Muscle layer of colon (tissue), 2 donors: ENCODE measurements at regions not wholly inside any gene's neighbourhood (a gene's known extent, or its start where the extent isn't known, plus 50 kb on each side); places are given as distances from the start of the nearest gene placed in this dataset.

Experiments used
- H3K27ac ChIP-seq: one replicate; pipeline ENCODE4 v1.7.0; 2013; ENCODE audit warnings: low read depth, mild to moderate bottlenecking, low read length, moderate library complexity
- H3K27me3 ChIP-seq, 2 donors: one replicate each; pipeline ENCODE4 v1.7.0; 2013; ENCODE audit warnings: low read length in 2 of 2, mild to moderate bottlenecking in 2 of 2; ENCODE audit not compliant: insufficient read depth in 2 of 2, control insufficient read depth in 1 of 2
- H3K36me3 ChIP-seq: one replicate; pipeline ENCODE4 v1.7.0; 2013; ENCODE audit warnings: mild to moderate bottlenecking, low read length; ENCODE audit not compliant: insufficient read depth
- H3K4me1 ChIP-seq: one replicate; pipeline ENCODE4 v1.7.0; 2013; ENCODE audit warnings: mild to moderate bottlenecking, low read length; ENCODE audit not compliant: insufficient read depth
- H3K4me3 ChIP-seq, 2 donors: one replicate each; pipeline ENCODE4 v1.7.0; 2013; ENCODE audit warnings: low read length in 2 of 2, low read depth in 1 of 2, mild to moderate bottlenecking in 1 of 2, moderate library complexity in 1 of 2
- H3K9ac ChIP-seq: one replicate; pipeline ENCODE4 v1.7.0; 2013; ENCODE audit warnings: low read length
- H3K9me3 ChIP-seq: one replicate; pipeline ENCODE4 v1.7.0; 2013; ENCODE audit warnings: mild to moderate bottlenecking, low read length
- donor health status: abdominal sarcoma.
- donor health status: Adenocarcinoma of cecum.

GRCh38 chr6:44708208-44708607 lies 320.7 kb downstream of the CDC5L start:
- H3K4me3 ChIP-seq = no peak overlapping the region
- H3K4me1 ChIP-seq = no peaks in the 10 kb centered on the region
- H3K36me3 ChIP-seq = no peaks in the 10 kb centered on the region
- H3K9ac ChIP-seq = no peak overlapping the region
- no peaks in the 10 kb centered on the region for H3K9me3 ChIP-seq
- no peak overlapping the region for H3K27ac ChIP-seq
- no peaks in the 10 kb centered on the region for H3K27me3 ChIP-seq

GRCh38 chr6:44712353-44713111 lies 325.0 kb downstream of the CDC5L start:
- Histone ChIP-seq H3K9me3 (no peaks in the 10 kb centered on the region), H3K4me3 (no peak overlapping the region), H3K4me1 (no peaks in the 10 kb centered on the region), H3K9ac (no peak overlapping the region), H3K27me3 (no peaks in the 10 kb centered on the region), H3K27ac (no peak overlapping the region), H3K36me3 (no peaks in the 10 kb centered on the region)

- H3K9me3 ChIP-seq = no peaks in the 10 kb centered on the region
These were observed 327.7 kb downstream of the CDC5L start for GRCh38 chr6:44715188-44715587.

GRCh38 chr6:44715925-44716324 lies 328.4 kb downstream of the CDC5L start:
- H3K9ac ChIP-seq = no peak overlapping the region
- H3K9me3 ChIP-seq = no peaks in the 10 kb centered on the region
- H3K4me1 ChIP-seq = no peaks in the 10 kb centered on the region
- H3K27ac ChIP-seq = no peak overlapping the region
- no peaks in the 10 kb centered on the region for H3K36me3 ChIP-seq
- H3K27me3 ChIP-seq = no peaks in the 10 kb centered on the region
- no peak overlapping the region for H3K4me3 ChIP-seq

More at GRCh38 chr6:44715188-44715587, 327.7 kb downstream of the CDC5L start:
- H3K27me3 ChIP-seq = no peaks in the 10 kb centered on the region
- no peak overlapping the region for H3K4me3 ChIP-seq
- H3K27ac ChIP-seq = no peak overlapping the region
- no peak overlapping the region for H3K9ac ChIP-seq
- H3K4me1 ChIP-seq = no peaks in the 10 kb centered on the region
- no peaks in the 10 kb centered on the region for H3K36me3 ChIP-seq

- Histone ChIP-seq H3K9me3 (no peaks in the 10 kb centered on the region), H3K36me3 (no peaks in the 10 kb centered on the region), H3K4me3 (no peak overlapping the region), H3K27me3 (no peaks in the 10 kb centered on the region), H3K4me1 (no peaks in the 10 kb centered on the region), H3K27ac (no peak overlapping the region), H3K9ac (no peak overlapping the region)
These were observed 329.9 kb downstream of the CDC5L start for GRCh38 chr6:44717431-44717830.

GRCh38 chr6:44721954-44722578 lies 334.6 kb downstream of the CDC5L start:
- H3K4me3 ChIP-seq = no peak overlapping the region
- no peaks in the 10 kb centered on the region for H3K27me3 ChIP-seq

GRCh38 chr6:44722736-44723135 lies 335.2 kb downstream of the CDC5L start:
- H3K4me3 ChIP-seq = no peak overlapping the region
- no peaks in the 10 kb centered on the region for H3K36me3 ChIP-seq
- H3K4me1 ChIP-seq = no peaks in the 10 kb centered on the region
- no peaks in the 10 kb centered on the region for H3K27me3 ChIP-seq
- no peaks in the 10 kb centered on the region for H3K9me3 ChIP-seq
- no peak overlapping the region for H3K9ac ChIP-seq
- no peak overlapping the region for H3K27ac ChIP-seq

More at GRCh38 chr6:44721954-44722578, 334.6 kb downstream of the CDC5L start:
- no peak overlapping the region for H3K27ac ChIP-seq
- no peaks in the 10 kb centered on the region for H3K36me3 ChIP-seq
- H3K9me3 ChIP-seq = no peaks in the 10 kb centered on the region
- H3K9ac ChIP-seq = no peak overlapping the region
- H3K4me1 ChIP-seq = no peaks in the 10 kb centered on the region

GRCh38 chr6:44723439-44724197 lies 336.1 kb downstream of the CDC5L start:
- no peak overlapping the region for H3K4me3 ChIP-seq
- no peak overlapping the region for H3K9ac ChIP-seq
- H3K9me3 ChIP-seq = no peaks in the 10 kb centered on the region
- no peak overlapping the region for H3K27ac ChIP-seq
- no peaks in the 10 kb centered on the region for H3K27me3 ChIP-seq
- H3K4me1 ChIP-seq = no peaks in the 10 kb centered on the region
- no peaks in the 10 kb centered on the region for H3K36me3 ChIP-seq

- Histone ChIP-seq H3K27me3 (no peaks in the 10 kb centered on the region), H3K4me3 (no peak overlapping the region), H3K9ac (no peak overlapping the region), H3K9me3 (no peaks in the 10 kb centered on the region), H3K27ac (no peak overlapping the region), H3K36me3 (no peaks in the 10 kb centered on the region), H3K4me1 (peaks cover 3% of the 10 kb centered on the region)
These were observed 337.6 kb downstream of the CDC5L start for GRCh38 chr6:44725070-44725469.

GRCh38 chr6:44727651-44728630 lies 340.4 kb downstream of the CDC5L start:
- Histone ChIP-seq H3K4me3 (no peak overlapping the region), H3K36me3 (no peaks in the 10 kb centered on the region), H3K27me3 (no peaks in the 10 kb centered on the region), H3K9ac (no peak overlapping the region), H3K4me1 (peaks cover 28% of the 10 kb centered on the region), H3K9me3 (no peaks in the 10 kb centered on the region), H3K27ac (no peak overlapping the region)
